Neural progenitor cell (in vitro differentiated cells): ENCODE measurements at regions not wholly inside any gene's neighbourhood (a gene's known extent, or its start where the extent isn't known, plus 50 kb on each side); places are given as distances from the start of the nearest gene placed in this dataset.

ENCODE experiments used
- DNase-seq: peaks from one replicate; pipeline ENCODE4 v3.0.0-alpha.2; 2016; ENCODE audit warnings: low spot score
- H2AFZ ChIP-seq: fragments of 200-600 bp; sonication (generic); replicated peaks from 2 replicates; pipeline ENCODE4 v1.6.1; 2016; ENCODE audit warnings: antibody characterized with exemption
- H3F3A ChIP-seq: fragments of 200-600 bp; sonication (generic); 2 replicates; pipeline ENCODE4 v1.6.1; 2016; ENCODE audit warnings: antibody characterized with exemption, low read depth
- H3K27ac ChIP-seq: fragments of 200-600 bp; sonication (generic); 2 replicates; pipeline ENCODE4 v1.5.1; 2016; ENCODE audit warnings: mild to moderate bottlenecking
- H3K27me3 ChIP-seq: fragments of 200-600 bp; sonication (generic); 2 replicates; pipeline ENCODE4 v1.6.1; 2016; ENCODE audit warnings: mild to moderate bottlenecking, moderate library complexity
- H3K36me3 ChIP-seq: fragments of 200-600 bp; sonication (generic); 2 replicates; pipeline ENCODE4 v1.5.1; 2016
- H3K4me1 ChIP-seq: fragments of 200-600 bp; sonication (generic); 2 replicates; pipeline ENCODE4 v1.6.1; 2016; ENCODE audit warnings: mixed run types
- H3K4me2 ChIP-seq: fragments of 200-600 bp; sonication (generic); 2 replicates; pipeline ENCODE4 v1.6.1; 2016
- H3K4me3 ChIP-seq: fragments of 200-600 bp; sonication (generic); 2 replicates; pipeline ENCODE4 v1.5.1; 2016
- H3K79me2 ChIP-seq: fragments of 200-600 bp; sonication (generic); 2 replicates; pipeline ENCODE4 v1.6.1; 2016; ENCODE audit warnings: low read depth
- H3K9ac ChIP-seq: fragments of 200-600 bp; sonication (generic); 2 replicates; pipeline ENCODE4 v1.6.1; 2016
- H3K9me3 ChIP-seq: fragments of 200-600 bp; sonication (generic); 2 replicates; pipeline ENCODE4 v1.5.1; 2016; ENCODE audit warnings: low read depth
- H4K20me1 ChIP-seq: fragments of 200-600 bp; sonication (generic); 2 replicates; pipeline ENCODE4 v1.6.1; 2016; ENCODE audit warnings: low read depth
- H3K27ac Mint-ChIP-seq: 3 replicates; pipeline ENCODE4 v1.8.0; 2021; ENCODE audit warnings: mixed read lengths
- H3K27me3 Mint-ChIP-seq: 2 replicates; pipeline ENCODE4 v1.8.0; 2022; ENCODE audit warnings: low read depth, mild to moderate bottlenecking, inconsistent platforms, moderate library complexity, mixed read lengths; ENCODE audit not compliant: insufficient read depth
- H3K36me3 Mint-ChIP-seq: 3 replicates; pipeline ENCODE4 v1.8.0; 2021; ENCODE audit warnings: mixed read lengths
- H3K4me1 Mint-ChIP-seq: 3 replicates; pipeline ENCODE4 v1.8.0; 2021; ENCODE audit warnings: mixed read lengths
- H3K4me3 Mint-ChIP-seq: 3 replicates; pipeline ENCODE4 v1.8.0; 2021; ENCODE audit warnings: mild to moderate bottlenecking, moderate library complexity, mixed read lengths
- H3K9me3 Mint-ChIP-seq: 3 replicates; pipeline ENCODE4 v1.8.0; 2020; ENCODE audit warnings: mixed read lengths
- CTCF ChIP-seq: fragments of 200-600 bp; sonication (generic); IDR thresholded peaks from 2 replicates; pipeline ENCODE4 v1.5.1; 2017; ENCODE audit warnings: antibody characterized with exemption, mild to moderate bottlenecking
- EZH2 ChIP-seq: fragments of 200-600 bp; sonication (generic); IDR thresholded peaks from 2 replicates; pipeline ENCODE4 v1.6.1; 2017; ENCODE audit warnings: antibody characterized with exemption, mild to moderate bottlenecking, moderate library complexity
- EZH2phosphoT487 ChIP-seq: fragments of 200-600 bp; sonication (generic); IDR thresholded peaks from 2 replicates; pipeline ENCODE4 v1.6.1; 2017; ENCODE audit warnings: antibody characterized with exemption

- H3K36me3 ChIP-seq = no peaks in the 10 kb centered on the region
- peak overlapping the region; percentile 57 for H3K4me3 Mint-ChIP-seq
- H3K4me3 ChIP-seq = peak overlapping the region; percentile 45
- peaks cover 8% of the 10 kb centered on the region for H3K9me3 Mint-ChIP-seq
- H3K36me3 Mint-ChIP-seq = no peaks in the 10 kb centered on the region
- no peaks in the 10 kb centered on the region for H3K4me1 ChIP-seq
- peaks cover 5% of the 10 kb centered on the region for H3K27me3 ChIP-seq
- no peak overlapping the region for H3K27ac ChIP-seq
- H3K4me2 ChIP-seq = peak overlapping the region; percentile 72
- H3K4me1 Mint-ChIP-seq = no peaks in the 10 kb centered on the region
- H3K27ac Mint-ChIP-seq = no peak overlapping the region
- no peaks in the 10 kb centered on the region for H3F3A ChIP-seq
- peak; percentile 85 for DNase-seq
- no peak overlapping the region for H3K9ac ChIP-seq
- no peaks in the 10 kb centered on the region for H3K79me2 ChIP-seq
- H4K20me1 ChIP-seq = no peaks in the 10 kb centered on the region
- peaks cover 4% of the 10 kb centered on the region for H3K27me3 Mint-ChIP-seq
- TF ChIP-seq EZH2 = no peak
- TF ChIP-seq CTCF = peak; percentile 69
- H2AFZ ChIP-seq = no peak overlapping the region
- H3K9me3 ChIP-seq = no peaks in the 10 kb centered on the region
Observed at GRCh38 chr15:23877502-23878412, 190.7 kb upstream of the NDN start.

GRCh38 chr15:23881291-23881690 lies 194.2 kb upstream of the NDN start:
- no peak overlapping the region for H3K4me3 ChIP-seq
- H3F3A ChIP-seq = no peaks in the 10 kb centered on the region
- Mint-ChIP-seq H3K4me1 (no peaks in the 10 kb centered on the region), H3K9me3 (peaks cover 12% of the 10 kb centered on the region), H3K4me3 (no peak overlapping the region), H3K27ac (no peak overlapping the region), H3K27me3 (peaks cover 4% of the 10 kb centered on the region), H3K36me3 (no peaks in the 10 kb centered on the region)
- H3K9me3 ChIP-seq = no peaks in the 10 kb centered on the region
- no peaks in the 10 kb centered on the region for H3K36me3 ChIP-seq
- H3K79me2 ChIP-seq = no peaks in the 10 kb centered on the region
- H3K27ac ChIP-seq = no peak overlapping the region
- H3K4me1 ChIP-seq = no peaks in the 10 kb centered on the region
- H3K27me3 ChIP-seq = peaks cover 5% of the 10 kb centered on the region
- H3K4me2 ChIP-seq = no peak overlapping the region
- DNase-seq = no peak
- TF ChIP-seq EZH2 = no peak
- no peak for TF ChIP-seq CTCF
- TF ChIP-seq EZH2phosphoT487 = no peak
- no peaks in the 10 kb centered on the region for H4K20me1 ChIP-seq
- no peak overlapping the region for H2AFZ ChIP-seq
- no peak overlapping the region for H3K9ac ChIP-seq

- H3K4me1 Mint-ChIP-seq = no peaks in the 10 kb centered on the region
- no peaks in the 10 kb centered on the region for H3K27me3 ChIP-seq
- no peak for DNase-seq
- no peak overlapping the region for H3K9ac ChIP-seq
- H3K9me3 ChIP-seq = peaks cover 11% of the 10 kb centered on the region
- H3K4me1 ChIP-seq = no peaks in the 10 kb centered on the region
- no peak overlapping the region for H2AFZ ChIP-seq
- H3F3A ChIP-seq = no peaks in the 10 kb centered on the region
- H3K4me2 ChIP-seq = no peak overlapping the region
- no peaks in the 10 kb centered on the region for H3K79me2 ChIP-seq
- peaks cover 2% of the 10 kb centered on the region for H3K36me3 Mint-ChIP-seq
- no peaks in the 10 kb centered on the region for H4K20me1 ChIP-seq
- H3K36me3 ChIP-seq = no peaks in the 10 kb centered on the region
- peaks cover 16% of the 10 kb centered on the region for H3K9me3 Mint-ChIP-seq
- H3K27ac Mint-ChIP-seq = no peak overlapping the region
- H3K4me3 Mint-ChIP-seq = no peak overlapping the region
- no peak overlapping the region for H3K4me3 ChIP-seq
- no peak for TF ChIP-seq EZH2
- no peak for TF ChIP-seq CTCF
- TF ChIP-seq EZH2phosphoT487 = no peak
- no peak overlapping the region for H3K27ac ChIP-seq
- H3K27me3 Mint-ChIP-seq = no peaks in the 10 kb centered on the region
Observed at GRCh38 chr15:23890218-23890617, 203.1 kb upstream of the NDN start.
